IMR-90 (cell line): ENCODE measurements at regions not wholly inside any gene's neighbourhood (a gene's known extent, or its start where the extent isn't known, plus 50 kb on each side); places are given as distances from the start of the nearest gene placed in this dataset.

Source experiments
- ATAC-seq: fragments of 200-7000 bp; cut with Tn5 transposase; 2 replicates; pipeline ENCODE4 v1.9.1; 2020; ENCODE audit warnings: low read depth, mild to moderate bottlenecking, moderate library complexity
- BruUV-seq: library from RNA; stranded (reverse); fragments of 400-500 nt; replicated peaks from 2 replicates; lab custom pipeline; 2021; lab: Mats Ljungman, UMichigan
- CTCF ChIA-PET: fragments of 300-600 bp; formaldehyde crosslinking; extraction: SDS; loops from one replicate; lab custom pipeline; 2021; ENCODE audit warnings: antibody characterized with exemption; lab: Yijun Ruan, JAX
- POLR2A ChIA-PET: fragments of 300-600 bp; sonication (Branson Sonifier 250); formaldehyde crosslinking; loops from one replicate; lab custom pipeline; 2022; ENCODE audit warnings: antibody characterized with exemption; ENCODE audit not compliant: unreplicated experiment; lab: Charles Lee
- DNase-seq: peaks from one replicate; pipeline ENCODE4 v3.0.0; 2013
- H2AFZ ChIP-seq: replicated peaks from 2 replicates; pipeline ENCODE3; 2013; ENCODE audit warnings: low read length, mild to moderate bottlenecking; ENCODE audit not compliant: poor library complexity
- H2AK5ac ChIP-seq: 2 replicates; pipeline ENCODE4 v1.6.1; 2013; ENCODE audit warnings: low read depth, low read length, inconsistent platforms
- H2AK9ac ChIP-seq: replicated peaks from 2 replicates; pipeline ENCODE3; 2013; ENCODE audit warnings: mild to moderate bottlenecking, low read depth, low read length, moderate library complexity; ENCODE audit not compliant: poor library complexity
- H2BK120ac ChIP-seq: 2 replicates; pipeline ENCODE4 v1.6.1; 2013; ENCODE audit warnings: low read depth, low read length, inconsistent platforms
- H2BK15ac ChIP-seq: 3 replicates; pipeline ENCODE4 v1.6.1; 2013; ENCODE audit warnings: low read depth, low read length, inconsistent platforms
- H2BK20ac ChIP-seq: 2 replicates; pipeline ENCODE4 v1.6.1; 2013; ENCODE audit warnings: low read depth, mild to moderate bottlenecking, inconsistent platforms, low read length, moderate library complexity
- H2BK5ac ChIP-seq: 2 replicates; pipeline ENCODE4 v1.6.1; 2013; ENCODE audit warnings: mild to moderate bottlenecking, low read depth, low read length, inconsistent platforms; ENCODE audit not compliant: poor library complexity, severe bottlenecking
- H3K14ac ChIP-seq: replicated peaks from 2 replicates; pipeline ENCODE4 v1.6.1; 2013; ENCODE audit warnings: low read depth, low read length, inconsistent platforms
- H3K18ac ChIP-seq: 2 replicates; pipeline ENCODE4 v1.6.1; 2013; ENCODE audit warnings: low read depth, low read length, control low read depth
- H3K23ac ChIP-seq: 2 replicates; pipeline ENCODE4 v1.6.1; 2013; ENCODE audit warnings: low read depth, low read length, inconsistent platforms
- H3K27ac ChIP-seq: 2 replicates; pipeline ENCODE4 v1.5.1; 2013; ENCODE audit warnings: mild to moderate bottlenecking, control low read depth, low read length; ENCODE audit not compliant: insufficient read depth
- H3K27me3 ChIP-seq: 2 replicates; pipeline ENCODE4 v1.6.1; 2013; ENCODE audit warnings: low read length; ENCODE audit not compliant: control insufficient read depth, insufficient read depth
- H3K36me3 ChIP-seq: 2 replicates; pipeline ENCODE4 v1.6.1; 2013; ENCODE audit warnings: low read length, mixed read lengths; ENCODE audit not compliant: control insufficient read depth, insufficient read depth
- H3K4ac ChIP-seq: 2 replicates; pipeline ENCODE4 v1.6.1; 2013; ENCODE audit warnings: low read depth, low read length, inconsistent platforms
- H3K4me1 ChIP-seq: 2 replicates; pipeline ENCODE4 v1.6.1; 2013; ENCODE audit warnings: low read length, mixed read lengths; ENCODE audit not compliant: control insufficient read depth, insufficient read depth
- H3K4me2 ChIP-seq: 2 replicates; pipeline ENCODE4 v1.6.1; 2013; ENCODE audit warnings: low read depth, mild to moderate bottlenecking, control low read depth, low read length, moderate library complexity
- H3K4me3 ChIP-seq: 2 replicates; pipeline ENCODE4 v1.5.1; 2013; ENCODE audit warnings: low read depth, mild to moderate bottlenecking, control low read depth, low read length, moderate library complexity; ENCODE audit not compliant: insufficient read depth
- H3K56ac ChIP-seq: 2 replicates; pipeline ENCODE4 v1.6.1; 2013; ENCODE audit warnings: low read length, inconsistent platforms; ENCODE audit not compliant: insufficient read depth; ENCODE audit errors: extremely low read depth
- H3K79me1 ChIP-seq, 2 experiments: 2 replicates each; pipeline ENCODE4 v1.6.1; 2013; ENCODE audit warnings: low read length in 2 of 2, inconsistent platforms in 1 of 2, low read depth in 1 of 2
- H3K9ac ChIP-seq: 2 replicates; pipeline ENCODE4 v1.6.1; 2013; ENCODE audit warnings: low read depth, low read length, control low read depth
- H3K9me1 ChIP-seq: 2 replicates; pipeline ENCODE4 v1.6.1; 2013; ENCODE audit warnings: low read length, inconsistent platforms; ENCODE audit not compliant: insufficient read depth
- H3K9me3 ChIP-seq: 2 replicates; pipeline ENCODE4 v1.6.1; 2013; ENCODE audit warnings: low read length; ENCODE audit not compliant: control insufficient read depth, insufficient read depth
- H4K20me1 ChIP-seq: 2 replicates; pipeline ENCODE4 v1.6.1; 2013; ENCODE audit warnings: low read length, inconsistent platforms; ENCODE audit not compliant: insufficient read depth
- H4K5ac ChIP-seq: 2 replicates; pipeline ENCODE4 v1.6.1; 2013; ENCODE audit warnings: mild to moderate bottlenecking, low read depth, low read length, control low read depth
- H4K8ac ChIP-seq, 2 experiments: 2 replicates each; pipeline ENCODE4 v1.6.1; 2013; ENCODE audit warnings: low read depth in 2 of 2, low read length in 2 of 2, control low read depth in 1 of 2, inconsistent platforms in 1 of 2
- H4K91ac ChIP-seq: 2 replicates; pipeline ENCODE4 v1.6.1; 2013; ENCODE audit warnings: low read depth, low read length, inconsistent platforms; ENCODE audit not compliant: insufficient read depth
- CEBPB ChIP-seq: IDR thresholded peaks from 2 replicates; pipeline ENCODE4 v1.6.1; 2012; ENCODE audit warnings: low read depth, low read length, improper control_type of control experiment
- FOS ChIP-seq: fragments of 150-350 bp; IDR thresholded peaks from 2 replicates; pipeline ENCODE4 v1.6.1; 2016; ENCODE audit warnings: low read depth, low read length
- MXI1 ChIP-seq: IDR thresholded peaks from 2 replicates; pipeline ENCODE4 v1.6.1; 2012; ENCODE audit warnings: low read depth, mild to moderate bottlenecking, low read length, moderate library complexity, borderline replicate concordance
- POLR2A ChIP-seq: IDR thresholded peaks from 2 replicates; pipeline ENCODE4 v1.6.1; 2012; ENCODE audit warnings: mild to moderate bottlenecking, low read depth, low read length
- RAD21 ChIP-seq: IDR thresholded peaks from 2 replicates; pipeline ENCODE4 v1.6.1; 2012; ENCODE audit warnings: low read length, improper control_type of control experiment
- RCOR1 ChIP-seq: IDR thresholded peaks from 2 replicates; pipeline ENCODE4 v1.6.1; 2012; ENCODE audit warnings: mild to moderate bottlenecking, low read length, improper control_type of control experiment; ENCODE audit not compliant: insufficient replicate concordance
- RFX5 ChIP-seq: IDR thresholded peaks from 2 replicates; pipeline ENCODE4 v1.8.0; 2012; ENCODE audit warnings: low read depth, mild to moderate bottlenecking, low read length, moderate library complexity
- WGBS, 2 experiments: methylation state at CpG; one replicate each; pipeline versions ENCODE4 v1.1.5 to v1.1.7; 2013; ENCODE audit warnings: missing lambda C conversion rate in 2 of 2; ENCODE audit not compliant: insufficient read length in 1 of 2; ENCODE audit errors: extremely low coverage in 2 of 2; 5-methylcytosine and 5-hydroxymethylcytosine counted together
- dilution Hi-C: fragments of 300-500 bp; cut with HindIII; formaldehyde crosslinking; loops from one replicate; pipeline ENCODE4 v1.14.3; 2018; ENCODE audit warnings: low sequenced_read_pairs; ENCODE audit not compliant: unreplicated experiment
- in situ Hi-C: fragments of 300-500 bp; cut with MboI; formaldehyde crosslinking; loops from 3 replicates; pipeline ENCODE4 v1.14.3; 2019; ENCODE audit warnings: low sequenced_read_pairs, inconsistent platforms, mixed read lengths
- intact Hi-C: fragments of 100-400 bp; cut with micrococcal nuclease; formaldehyde crosslinking; loops from 2 replicates; pipeline ENCODE4 v1.10.0; 2022
- TF ChIP-seq, protein P1 (sequence below): fragments of 150-350 bp; IDR thresholded peaks from 2 replicates; pipeline ENCODE4 v1.6.1; 2016; ENCODE audit warnings: low read depth, mild to moderate bottlenecking, low read length, moderate library complexity, borderline replicate concordance
- TF ChIP-seq, protein P2 (sequence below): conservative IDR thresholded peaks from 2 replicates; pipeline ENCODE4 v1.5.1; 2012; ENCODE audit warnings: mild to moderate bottlenecking, low read depth, low read length, improper control_type of control experiment
- TF ChIP-seq, protein P3 (sequence below): fragments of 150-350 bp; IDR thresholded peaks from 2 replicates; pipeline ENCODE4 v1.6.1; 2017; ENCODE audit warnings: mild to moderate bottlenecking, antibody characterized with exemption, low read length, low read depth

DNA sequence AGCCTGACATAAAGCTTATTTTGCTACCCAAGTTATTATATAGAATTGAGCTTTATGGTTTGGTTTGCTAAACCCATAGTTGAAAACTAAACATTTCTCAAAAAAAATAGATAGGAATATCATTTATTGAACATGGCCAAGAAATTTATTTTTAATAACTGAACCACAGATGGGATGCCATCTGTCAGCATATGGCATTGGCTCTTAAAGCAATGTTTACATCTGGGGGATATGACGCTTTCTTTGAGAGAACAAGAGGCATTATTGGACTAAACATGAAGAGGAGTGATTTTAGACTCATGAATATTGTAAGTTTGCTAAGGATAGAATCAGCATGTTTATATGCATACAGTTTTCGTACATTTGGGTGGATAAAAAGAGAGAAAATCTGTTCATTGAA is 132.6 kb upstream of the SLIT2 start:
- Histone ChIP-seq H3K4me1 (no peaks in the 10 kb centered on the region), H2AK9ac (no peak overlapping the region), H3K18ac (no peak overlapping the region), H3K4me2 (no peak overlapping the region), H3K4ac (no peak overlapping the region), H3K27me3 (no peaks in the 10 kb centered on the region), H3K23ac (no peak overlapping the region), H4K91ac (no peak overlapping the region), H3K27ac (no peak overlapping the region), H3K4me3 (no peak overlapping the region), H4K8ac (no peak overlapping the region), H2BK15ac (no peak overlapping the region), H3K14ac (no peak overlapping the region), H4K20me1 (no peaks in the 10 kb centered on the region), H2BK20ac (no peak overlapping the region), H3K9me1 (no peaks in the 10 kb centered on the region), H2AK5ac (no peak overlapping the region), H3K56ac (no peak overlapping the region), H3K9me3 (no peaks in the 10 kb centered on the region), H2BK120ac (no peak overlapping the region), H3K9ac (no peak overlapping the region), H4K5ac (no peak overlapping the region), H2BK5ac (no peak overlapping the region), H3K36me3 (no peaks in the 10 kb centered on the region), H3K79me1 (no peaks in the 10 kb centered on the region), H2AFZ (no peak overlapping the region)
- dilution Hi-C loops = no loop called here
- BruUV-seq = no TSS peak
- DNase-seq (no peak), ATAC-seq (no peak)
- in situ Hi-C loops = no loop called here
- ChIA-PET POLR2A (no interaction called here), CTCF (no interaction called here)
- intact Hi-C loops = no loop called here
- WGBS, 2 experiments = no CpG with 5 or more reads among the region's 2 CpGs
- TF ChIP-seq, protein P1, sequence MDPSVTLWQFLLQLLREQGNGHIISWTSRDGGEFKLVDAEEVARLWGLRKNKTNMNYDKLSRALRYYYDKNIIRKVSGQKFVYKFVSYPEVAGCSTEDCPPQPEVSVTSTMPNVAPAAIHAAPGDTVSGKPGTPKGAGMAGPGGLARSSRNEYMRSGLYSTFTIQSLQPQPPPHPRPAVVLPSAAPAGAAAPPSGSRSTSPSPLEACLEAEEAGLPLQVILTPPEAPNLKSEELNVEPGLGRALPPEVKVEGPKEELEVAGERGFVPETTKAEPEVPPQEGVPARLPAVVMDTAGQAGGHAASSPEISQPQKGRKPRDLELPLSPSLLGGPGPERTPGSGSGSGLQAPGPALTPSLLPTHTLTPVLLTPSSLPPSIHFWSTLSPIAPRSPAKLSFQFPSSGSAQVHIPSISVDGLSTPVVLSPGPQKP = no peak
- TF ChIP-seq, protein P2, sequence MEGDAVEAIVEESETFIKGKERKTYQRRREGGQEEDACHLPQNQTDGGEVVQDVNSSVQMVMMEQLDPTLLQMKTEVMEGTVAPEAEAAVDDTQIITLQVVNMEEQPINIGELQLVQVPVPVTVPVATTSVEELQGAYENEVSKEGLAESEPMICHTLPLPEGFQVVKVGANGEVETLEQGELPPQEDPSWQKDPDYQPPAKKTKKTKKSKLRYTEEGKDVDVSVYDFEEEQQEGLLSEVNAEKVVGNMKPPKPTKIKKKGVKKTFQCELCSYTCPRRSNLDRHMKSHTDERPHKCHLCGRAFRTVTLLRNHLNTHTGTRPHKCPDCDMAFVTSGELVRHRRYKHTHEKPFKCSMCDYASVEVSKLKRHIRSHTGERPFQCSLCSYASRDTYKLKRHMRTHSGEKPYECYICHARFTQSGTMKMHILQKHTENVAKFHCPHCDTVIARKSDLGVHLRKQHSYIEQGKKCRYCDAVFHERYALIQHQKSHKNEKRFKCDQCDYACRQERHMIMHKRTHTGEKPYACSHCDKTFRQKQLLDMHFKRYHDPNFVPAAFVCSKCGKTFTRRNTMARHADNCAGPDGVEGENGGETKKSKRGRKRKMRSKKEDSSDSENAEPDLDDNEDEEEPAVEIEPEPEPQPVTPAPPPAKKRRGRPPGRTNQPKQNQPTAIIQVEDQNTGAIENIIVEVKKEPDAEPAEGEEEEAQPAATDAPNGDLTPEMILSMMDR = no peak
- TF ChIP-seq FOS (no peak), RFX5 (no peak), CEBPB (no peak), MXI1 (no peak), RAD21 (no peak), POLR2A (no peak), RCOR1 (no peak)
- TF ChIP-seq, protein P3, sequence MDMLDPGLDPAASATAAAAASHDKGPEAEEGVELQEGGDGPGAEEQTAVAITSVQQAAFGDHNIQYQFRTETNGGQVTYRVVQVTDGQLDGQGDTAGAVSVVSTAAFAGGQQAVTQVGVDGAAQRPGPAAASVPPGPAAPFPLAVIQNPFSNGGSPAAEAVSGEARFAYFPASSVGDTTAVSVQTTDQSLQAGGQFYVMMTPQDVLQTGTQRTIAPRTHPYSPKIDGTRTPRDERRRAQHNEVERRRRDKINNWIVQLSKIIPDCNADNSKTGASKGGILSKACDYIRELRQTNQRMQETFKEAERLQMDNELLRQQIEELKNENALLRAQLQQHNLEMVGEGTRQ = no peak
